Fibroblast of mammary gland (primary cell): ENCODE measurements at regions not wholly inside any gene's neighbourhood (a gene's known extent, or its start where the extent isn't known, plus 50 kb on each side); places are given as distances from the start of the nearest gene placed in this dataset.

Experiments
- DNase-seq: peaks from one replicate; pipeline ENCODE4 v3.0.0-alpha.2; 2010; ENCODE audit warnings: low read depth
- H3K4me3 ChIP-seq: 2 replicates; pipeline ENCODE4 v1.5.1; 2011; ENCODE audit warnings: low read depth, mild to moderate bottlenecking, low read length, moderate library complexity; ENCODE audit not compliant: control insufficient read depth
- CTCF ChIP-seq: conservative IDR thresholded peaks from 2 replicates; pipeline ENCODE4 v1.5.1; 2011; ENCODE audit warnings: low read depth, low read length, inconsistent platforms; ENCODE audit not compliant: control insufficient read depth, insufficient read depth

GRCh38 chr5:121691478-121691877 lies 160.2 kb upstream of the FTMT start:
- peak; percentile 2 for DNase-seq
- TF ChIP-seq CTCF, result no peak
- no peak overlapping the region for H3K4me3 ChIP-seq

GRCh38 chr5:121692158-121692557 lies 159.5 kb upstream of the FTMT start:
- no peak for DNase-seq
- TF ChIP-seq CTCF, result no peak
- no peak overlapping the region for H3K4me3 ChIP-seq

- H3K4me3 ChIP-seq, result no peak overlapping the region
Measured at GRCh38 chr5:121693864-121694263, 157.8 kb upstream of the FTMT start.

GRCh38 chr5:121695307-121695706 lies 156.4 kb upstream of the FTMT start:
- no peak for DNase-seq
- H3K4me3 ChIP-seq, result no peak overlapping the region
- TF ChIP-seq CTCF, result no peak

More at GRCh38 chr5:121693864-121694263, 157.8 kb upstream of the FTMT start:
- peak; percentile 44 for DNase-seq
- TF ChIP-seq CTCF, result no peak

- no peak for TF ChIP-seq CTCF
- no peak for DNase-seq
- H3K4me3 ChIP-seq, result no peak overlapping the region
Measured at GRCh38 chr5:121698690-121699089, 153.0 kb upstream of the FTMT start.

- TF ChIP-seq CTCF, result no peak
- H3K4me3 ChIP-seq, result no peak overlapping the region
- DNase-seq, result no peak
Measured at GRCh38 chr5:121701731-121702130, 150.0 kb upstream of the FTMT start.

- TF ChIP-seq CTCF, result no peak
- DNase-seq, result no peak
- no peak overlapping the region for H3K4me3 ChIP-seq
Measured at GRCh38 chr5:121702682-121703081, 149.0 kb upstream of the FTMT start.
